Stimulated activated CD4-positive, alpha-beta T cell treated with anti-CD3 and anti-CD28 coated beads, Interleukin-1b, Interleukin-23, amount 100 ng/mL, for 4 hours (primary cell): ENCODE measurements at regions not wholly inside any gene's neighbourhood (a gene's known extent, or its start where the extent isn't known, plus 50 kb on each side); places are given as distances from the start of the nearest gene placed in this dataset.

Experiments used
- DNase-seq, 2 donors: peaks; one replicate each; pipeline ENCODE4 v3.0.0-alpha.2; 2020; ENCODE audit warnings: low read depth in 2 of 2

DNA sequence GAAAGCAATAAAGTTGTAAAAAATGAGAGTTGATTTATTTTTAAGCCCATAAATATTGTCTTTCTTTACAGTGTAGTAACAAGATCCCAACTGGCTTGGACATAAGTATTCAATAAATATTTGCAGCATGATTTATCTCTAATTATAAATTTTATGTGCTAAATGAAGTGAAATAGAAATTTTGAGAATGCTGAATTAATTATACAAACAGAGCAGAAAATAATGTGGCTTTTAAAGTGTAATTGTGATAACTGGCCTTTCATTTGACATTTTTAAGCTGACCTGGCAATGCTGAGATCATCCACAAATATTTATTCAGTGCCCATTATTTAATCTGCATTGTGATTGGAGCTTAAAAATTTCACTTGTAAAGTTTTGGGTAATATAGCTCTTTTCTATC is 201.6 kb upstream of the NAV3 start:
- no peak for DNase-seq

DNA sequence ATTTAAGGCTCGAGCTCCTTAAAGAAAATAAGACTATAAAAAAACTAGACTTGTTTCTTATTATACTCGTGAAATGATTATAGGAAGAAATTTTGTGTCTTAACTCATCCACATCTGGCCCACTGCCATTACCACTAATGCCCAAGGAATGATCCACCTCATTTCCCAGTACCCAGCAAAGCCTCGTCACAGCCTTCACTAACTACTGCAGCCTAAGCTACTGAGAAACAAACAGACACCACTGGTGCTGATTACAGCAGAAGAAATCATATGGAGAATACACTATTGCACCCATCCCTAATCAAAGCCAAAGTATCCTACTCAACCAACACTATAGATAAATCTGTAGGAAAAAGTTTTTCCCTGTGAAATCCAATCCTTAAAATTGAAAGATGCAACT is 205.3 kb upstream of the NAV3 start:
- no peak for DNase-seq

- DNase-seq, result no peak
Measured at GRCh38 chr12:77619425-77619824, 211.3 kb upstream of the NAV3 start.

DNA sequence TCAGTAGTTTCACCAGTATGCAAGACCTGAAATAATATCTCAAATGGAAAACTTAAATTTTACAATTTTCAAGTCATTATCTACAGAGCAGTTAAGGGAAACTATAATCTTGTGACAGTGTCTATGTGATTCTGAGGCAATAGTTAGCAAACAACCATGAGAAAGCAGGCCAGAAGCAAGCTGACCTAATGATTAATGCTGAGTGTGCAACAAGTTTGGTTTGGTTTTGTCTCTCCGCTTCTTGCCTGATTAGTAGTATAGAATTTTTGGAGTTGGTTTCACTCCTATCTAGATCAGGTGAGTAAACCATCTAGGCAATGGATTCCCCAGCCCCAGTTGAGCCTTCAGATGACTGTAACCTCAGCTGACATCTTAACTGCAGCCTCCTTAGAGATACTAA is 212.9 kb upstream of the NAV3 start:
- no peak for DNase-seq

- no peak for DNase-seq
Measured at GRCh38 chr12:77615332-77615731, 215.4 kb upstream of the NAV3 start.

- DNase-seq, result no peak
Measured at GRCh38 chr12:77613411-77613810, 217.3 kb upstream of the NAV3 start.

- no peak for DNase-seq
Measured at GRCh38 chr12:77610446-77610845, 220.2 kb upstream of the NAV3 start.

DNA sequence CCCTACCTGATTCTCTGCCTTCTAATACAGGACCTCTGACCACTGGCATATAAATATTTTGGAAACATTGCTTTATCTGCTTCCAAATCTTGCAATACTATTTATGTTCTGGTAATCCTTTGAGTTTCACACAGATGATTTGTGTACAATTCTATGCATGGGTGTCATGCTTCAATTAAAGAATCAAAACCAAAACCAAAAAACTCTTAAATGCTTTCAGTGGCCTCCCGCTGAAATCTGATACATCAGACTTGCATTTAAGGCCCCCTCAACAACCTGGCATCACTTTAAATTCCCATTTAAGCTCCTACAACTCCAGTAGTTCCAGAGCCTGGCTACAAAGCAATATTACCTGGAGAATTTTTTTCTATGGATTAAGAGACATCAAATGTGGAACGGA is 221.7 kb upstream of the NAV3 start:
- no peak for DNase-seq

- DNase-seq, result no peak
Measured at GRCh38 chr12:77608271-77608824, 222.3 kb upstream of the NAV3 start.

DNA sequence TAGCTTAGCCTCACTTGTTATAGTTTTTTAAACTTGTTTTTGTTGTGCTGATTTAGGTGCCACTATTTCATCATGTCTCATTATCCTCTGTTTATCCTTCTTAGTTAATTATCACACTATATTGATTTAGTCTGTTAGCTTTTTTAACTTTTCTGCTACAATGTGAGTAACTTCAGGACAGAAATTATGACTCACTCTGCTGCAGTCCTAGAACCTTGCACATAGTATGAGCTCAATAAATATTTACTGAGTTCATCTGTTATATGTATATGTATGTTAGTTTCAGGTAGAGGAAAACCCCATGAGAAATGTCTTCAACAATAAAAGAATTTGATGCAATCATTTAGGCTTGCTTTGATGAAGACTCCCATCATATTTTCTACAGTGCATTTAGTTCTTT is 224.3 kb upstream of the NAV3 start:
- DNase-seq, result no peak

GRCh38 chr12:77603946-77604345 is 226.7 kb upstream of the NAV3 start:
- no peak for DNase-seq

DNA sequence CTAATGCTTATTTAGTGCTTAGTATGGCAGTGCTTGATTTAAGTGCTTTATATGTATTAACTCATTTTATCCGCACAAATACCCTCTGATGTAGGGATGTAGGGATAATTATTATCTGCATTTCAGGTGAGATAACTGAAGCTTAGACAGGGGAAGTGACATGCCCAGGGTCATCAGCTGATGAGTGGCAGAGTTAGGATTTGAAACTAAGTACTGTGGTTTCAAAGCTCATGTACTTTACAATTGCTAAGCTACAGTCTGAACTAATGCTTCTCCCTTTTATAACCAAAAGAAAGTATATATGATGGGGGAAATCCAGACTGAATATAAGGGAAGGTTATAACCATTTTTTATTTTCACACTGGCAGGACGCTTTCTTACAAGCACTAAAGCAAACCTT is 229.6 kb upstream of the NAV3 start:
- DNase-seq, result no peak

- DNase-seq, result no peak
Measured at GRCh38 chr12:77600468-77600843, 230.2 kb upstream of the NAV3 start.

DNA sequence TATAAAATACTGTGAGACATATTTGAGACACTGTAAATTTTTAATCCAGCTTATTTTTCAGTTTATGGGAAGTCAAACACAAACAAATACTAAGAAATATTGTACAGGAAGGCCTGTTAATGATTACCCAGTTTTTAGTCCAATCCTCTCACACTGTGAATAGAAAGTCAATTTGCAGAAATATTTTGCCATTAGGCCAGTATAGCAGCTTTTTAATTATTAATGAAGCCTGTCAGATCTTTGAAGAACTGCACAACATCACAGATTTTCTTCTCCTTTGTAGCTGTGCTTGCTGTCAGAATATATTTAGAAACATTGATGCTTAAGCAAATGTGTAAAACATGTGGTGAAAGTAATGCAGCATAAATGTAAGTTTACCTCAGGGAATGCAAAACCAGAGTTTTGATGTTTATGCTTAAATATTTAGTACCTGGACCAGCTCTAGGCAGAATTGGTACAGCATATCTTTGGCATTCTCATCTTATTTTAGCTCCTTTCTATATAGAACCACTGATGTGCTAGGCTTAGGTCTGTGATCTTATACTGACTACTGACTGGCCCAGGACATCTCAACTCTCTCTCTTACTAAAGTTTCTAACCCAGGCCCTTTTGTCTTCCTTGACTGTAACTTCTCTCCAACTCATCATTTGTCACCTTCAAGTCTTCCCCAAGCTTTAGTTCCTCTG is 230.8 kb upstream of the NAV3 start:
- no peak for DNase-seq

- no peak for DNase-seq
Measured at GRCh38 chr12:77594366-77594765, 236.3 kb upstream of the NAV3 start.

DNA sequence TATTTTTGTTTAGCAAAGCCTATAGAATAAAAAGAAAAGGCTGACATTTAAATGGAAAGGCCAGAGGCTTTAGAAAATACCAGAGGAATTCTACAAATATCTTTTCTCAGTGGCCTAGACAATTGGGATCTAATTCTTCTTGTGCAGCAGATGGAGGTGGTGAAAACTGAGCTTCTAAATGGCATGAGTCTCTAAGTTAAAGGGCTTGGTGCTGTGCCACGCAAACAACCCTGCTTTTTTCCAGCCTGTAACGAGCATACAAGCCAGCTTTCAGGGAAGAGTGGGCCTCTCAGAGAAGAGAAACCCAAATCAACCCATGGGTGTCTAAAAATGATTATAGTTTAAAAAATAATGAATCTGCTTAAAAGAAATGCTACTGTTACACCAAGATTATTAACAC is 237.9 kb upstream of the NAV3 start:
- no peak for DNase-seq

DNA sequence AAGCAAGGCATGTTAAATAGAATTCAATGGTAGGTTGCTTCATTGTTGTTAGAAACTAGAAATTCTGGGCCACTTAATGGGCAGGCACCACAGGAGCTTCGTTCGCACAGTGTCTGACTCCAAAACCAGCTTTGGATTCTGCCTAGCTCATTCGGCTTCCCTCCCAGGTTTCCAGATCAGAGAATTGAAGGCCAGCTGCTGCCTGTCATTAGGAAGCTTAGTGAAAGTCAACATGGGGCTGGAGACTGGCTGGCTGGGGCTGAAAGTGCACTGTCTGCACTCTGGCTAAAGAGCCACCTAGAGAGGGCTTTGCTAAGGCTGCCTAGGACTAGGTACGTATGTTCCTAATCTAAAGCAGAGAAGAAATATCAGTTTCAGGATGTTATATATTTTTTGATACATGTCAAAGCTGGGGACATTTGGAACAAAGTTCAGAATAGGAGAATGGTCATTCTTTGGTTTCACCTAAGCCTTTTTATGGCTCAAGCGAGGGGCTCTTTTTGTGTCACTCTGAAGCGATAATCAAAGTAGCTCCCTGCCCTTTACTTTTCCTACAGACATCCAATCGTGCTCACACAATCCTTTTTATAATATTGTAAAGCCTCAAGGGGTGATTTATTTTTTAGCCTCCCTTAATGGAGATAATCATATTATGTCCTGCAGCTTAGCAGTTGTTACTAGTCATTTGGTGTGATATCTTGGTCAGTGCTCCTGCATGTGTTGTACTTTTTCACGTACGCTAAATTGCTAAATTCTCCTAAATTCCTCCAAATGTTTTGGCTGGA is 238.5 kb upstream of the NAV3 start:
- no peak for DNase-seq

DNA sequence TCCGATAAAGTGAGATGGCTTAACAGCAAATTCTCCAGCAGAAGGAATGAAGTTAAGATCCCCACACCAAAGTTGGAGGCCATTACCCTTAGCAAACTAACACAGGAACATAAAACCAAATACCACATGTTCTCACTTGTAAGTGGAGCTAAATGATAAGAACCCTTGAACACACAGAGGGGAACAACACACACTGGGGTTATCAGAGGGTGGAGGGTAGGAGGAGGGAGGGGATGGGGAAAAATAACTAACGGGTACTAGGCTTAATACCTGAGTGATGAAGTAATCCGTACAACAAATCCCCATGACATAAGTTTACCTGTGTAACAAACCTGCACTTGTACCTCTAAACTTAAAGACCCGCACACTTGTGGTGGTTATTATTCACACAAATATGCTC is 240.4 kb upstream of the NAV3 start:
- no peak for DNase-seq

DNA sequence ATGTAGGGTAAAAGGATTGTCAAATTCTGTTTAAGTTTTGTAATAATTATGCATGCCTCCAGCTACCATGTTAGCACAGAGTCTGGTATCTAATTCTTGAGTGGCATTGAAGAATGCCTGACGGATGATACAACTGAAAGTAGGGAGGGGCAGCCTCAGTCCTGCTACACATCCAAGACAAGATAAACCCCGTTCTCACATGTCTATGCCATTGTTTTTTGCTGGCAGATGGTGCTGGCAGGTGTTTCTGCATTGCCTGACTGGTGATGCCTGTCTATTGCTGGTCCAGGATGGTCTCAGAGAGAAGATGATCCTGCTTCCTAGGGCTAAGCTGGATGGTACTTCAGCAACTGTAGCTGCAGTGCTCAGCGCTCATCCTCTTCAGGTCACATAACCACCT is 245.8 kb upstream of the NAV3 start:
- no peak for DNase-seq

- DNase-seq, result no peak
Measured at GRCh38 chr12:77578466-77579220, 252.1 kb upstream of the NAV3 start.

GRCh38 chr12:77577791-77578190 is 252.9 kb upstream of the NAV3 start:
- DNase-seq, result no peak

DNA sequence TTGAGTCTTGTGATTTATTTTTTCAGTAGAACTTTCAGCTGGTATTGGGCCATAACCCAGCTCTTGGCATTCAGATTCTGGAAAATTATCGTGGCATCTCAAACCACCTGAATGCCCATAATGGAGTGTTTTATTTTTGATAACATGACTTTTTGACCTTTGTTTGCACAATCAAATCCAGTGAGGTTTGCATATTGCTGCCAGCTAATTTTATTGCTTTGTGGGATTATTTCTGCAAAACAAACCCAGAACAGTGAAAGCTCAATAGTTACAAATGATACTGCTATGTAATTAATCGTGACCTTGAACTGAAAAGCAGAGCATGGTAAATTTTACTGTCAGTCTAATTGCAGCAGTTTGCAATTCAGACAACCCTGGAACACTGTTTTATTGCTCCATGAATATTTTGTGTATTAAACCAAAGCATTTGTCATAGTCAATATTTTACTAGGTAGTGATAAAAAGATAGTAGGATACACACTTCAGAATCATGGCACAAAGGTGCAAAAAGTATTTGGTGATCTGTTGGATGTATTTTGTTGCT is 255.2 kb upstream of the NAV3 start:
- no peak for DNase-seq
